ENCODE measurements at regions not wholly inside any gene's neighbourhood (a gene's known extent, or its start where the extent isn't known, plus 50 kb on each side); places are given as distances from the start of the nearest gene placed in this dataset.

GRCh38 chr5:57349214-57349613 lies 133.4 kb downstream of the ACTBL2 start:
- H3K27ac ChIP-seq (ENCODE audit: low read depth, low read length, poor library complexity, severe bottlenecking) = no peak overlapping the region
- no peak overlapping the region for H3K4me3 ChIP-seq (ENCODE audit: low read depth, low read length, poor library complexity, severe bottlenecking)
- no peaks in the 10 kb centered on the region for H4K20me1 ChIP-seq (ENCODE audit: insufficient read depth, low read length)
- no peaks in the 10 kb centered on the region for H3K9me2 ChIP-seq (ENCODE audit: insufficient read depth, low read length)
- no peaks in the 10 kb centered on the region for H3K79me2 ChIP-seq (ENCODE audit: insufficient read depth, low read depth, low read length)
- ChIA-PET POLR2A (no interaction called here), CTCF (ENCODE audit: unreplicated experiment) (no interaction called here)
- H3K4me2 ChIP-seq (ENCODE audit: low read length) = no peak overlapping the region
- no TSS peak for BruUV-seq (replicated peaks)
- no peak for TF ChIP-seq CTCF (conservative IDR thresholded peaks at IDR 0.05; ENCODE audit: low read length)
- TF ChIP-seq EZH2phosphoT487 (IDR thresholded peaks at IDR 0.05; ENCODE audit: borderline replicate concordance, low read depth, low read length) = no peak
- intact Hi-C loops (cut with micrococcal nuclease; ENCODE audit: unreplicated experiment) = no loop called here
- no peaks in the 10 kb centered on the region for H3K36me3 ChIP-seq (ENCODE audit: insufficient read depth, low read length)
- H3K9me3 ChIP-seq (ENCODE audit: low read length) = no peaks in the 10 kb centered on the region
- no peak overlapping the region for H2AFZ ChIP-seq (ENCODE audit: low read length)
- H3K4me1 ChIP-seq (ENCODE audit: insufficient read depth, low read length, poor library complexity, severe bottlenecking) = no peaks in the 10 kb centered on the region
- no peak for DNase-seq (ENCODE audit: low spot score)

DNA sequence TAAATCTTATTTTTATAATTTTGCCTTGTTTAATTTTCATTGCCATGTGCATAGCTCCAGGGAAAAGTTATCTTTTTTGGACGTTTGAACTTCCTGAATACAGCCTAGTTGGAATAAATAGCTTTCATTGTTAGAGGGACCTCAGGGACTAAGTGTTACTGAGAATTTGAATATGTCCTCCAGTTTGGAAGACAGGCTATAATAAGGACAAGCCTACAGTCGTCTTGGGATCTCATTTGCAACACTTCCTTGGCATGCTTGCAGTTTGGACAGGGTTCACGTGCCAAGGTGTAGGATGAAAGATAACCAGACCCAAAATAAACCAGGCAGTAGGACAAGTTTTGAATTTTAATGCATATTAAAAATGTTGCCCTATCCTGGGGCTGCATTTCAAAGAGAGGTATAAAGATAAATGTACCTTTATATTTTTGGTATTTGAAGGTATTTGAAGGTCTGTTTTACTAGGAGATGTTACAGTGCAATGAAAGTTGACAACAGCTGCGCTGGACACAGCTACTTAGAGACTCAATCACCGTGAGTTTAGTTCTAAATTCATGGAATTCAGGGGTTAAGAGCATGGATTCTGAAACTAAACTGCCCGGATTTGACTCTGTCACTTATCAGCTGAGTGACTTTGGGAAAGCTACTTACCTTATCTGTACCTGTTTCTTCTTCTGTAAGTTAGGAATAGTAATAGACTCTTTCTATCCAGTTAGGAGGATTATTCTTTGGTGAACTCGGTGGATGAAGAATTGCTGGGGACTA lies 134.1 kb downstream of the ACTBL2 start:
- TF ChIP-seq EZH2phosphoT487 (IDR thresholded peaks at IDR 0.05; ENCODE audit: borderline replicate concordance, low read depth, low read length) (no peak), CTCF (conservative IDR thresholded peaks at IDR 0.05; ENCODE audit: low read length) (no peak)
- Histone ChIP-seq H3K9me2 (ENCODE audit: insufficient read depth, low read length) (no peaks in the 10 kb centered on the region), H3K9me3 (ENCODE audit: low read length) (no peaks in the 10 kb centered on the region), H4K20me1 (ENCODE audit: insufficient read depth, low read length) (no peaks in the 10 kb centered on the region), H3K27ac (ENCODE audit: low read depth, low read length, poor library complexity, severe bottlenecking) (no peak overlapping the region), H3K4me2 (ENCODE audit: low read length) (no peak overlapping the region), H3K4me3 (ENCODE audit: low read depth, low read length, poor library complexity, severe bottlenecking) (no peak overlapping the region), H2AFZ (ENCODE audit: low read length) (no peak overlapping the region), H3K4me1 (ENCODE audit: insufficient read depth, low read length, poor library complexity, severe bottlenecking) (no peaks in the 10 kb centered on the region), H3K36me3 (ENCODE audit: insufficient read depth, low read length) (no peaks in the 10 kb centered on the region), H3K79me2 (ENCODE audit: insufficient read depth, low read depth, low read length) (no peaks in the 10 kb centered on the region)
- ChIA-PET CTCF (ENCODE audit: unreplicated experiment) (no interaction called here), POLR2A (no interaction called here)
- intact Hi-C loops (cut with micrococcal nuclease; ENCODE audit: unreplicated experiment) = no loop called here
- no TSS peak for BruUV-seq (replicated peaks)
- DNase-seq (ENCODE audit: low spot score) = no peak

GRCh38 chr5:57346328-57346727 lies 136.3 kb downstream of the ACTBL2 start:
- H3K9me2 ChIP-seq (ENCODE audit: insufficient read depth, low read length) = no peaks in the 10 kb centered on the region
- no peaks in the 10 kb centered on the region for H3K9me3 ChIP-seq (ENCODE audit: low read length)
- no peak for DNase-seq (ENCODE audit: low spot score)
- H3K36me3 ChIP-seq (ENCODE audit: insufficient read depth, low read length) = no peaks in the 10 kb centered on the region
- POLR2A ChIA-PET = no interaction called here
- no peaks in the 10 kb centered on the region for H3K79me2 ChIP-seq (ENCODE audit: insufficient read depth, low read depth, low read length)
- H2AFZ ChIP-seq (ENCODE audit: low read length) = no peak overlapping the region
- BruUV-seq (replicated peaks) = no TSS peak
- TF ChIP-seq CTCF (conservative IDR thresholded peaks at IDR 0.05; ENCODE audit: low read length) (no peak), EZH2phosphoT487 (IDR thresholded peaks at IDR 0.05; ENCODE audit: borderline replicate concordance, low read depth, low read length) (no peak)
- intact Hi-C loops (cut with micrococcal nuclease; ENCODE audit: unreplicated experiment) = no loop called here
- H3K27ac ChIP-seq (ENCODE audit: low read depth, low read length, poor library complexity, severe bottlenecking) = no peak overlapping the region
- no peaks in the 10 kb centered on the region for H3K4me1 ChIP-seq (ENCODE audit: insufficient read depth, low read length, poor library complexity, severe bottlenecking)
- H3K4me3 ChIP-seq (ENCODE audit: low read depth, low read length, poor library complexity, severe bottlenecking) = no peak overlapping the region
- no peak overlapping the region for H3K4me2 ChIP-seq (ENCODE audit: low read length)
- CTCF ChIA-PET (ENCODE audit: unreplicated experiment) = no interaction called here
- H4K20me1 ChIP-seq (ENCODE audit: insufficient read depth, low read length) = no peaks in the 10 kb centered on the region
